Left ventricle myocardium superior (tissue), 1 donor: ENCODE measurements at regions not wholly inside any gene's neighbourhood (a gene's known extent, or its start where the extent isn't known, plus 50 kb on each side); places are given as distances from the start of the nearest gene placed in this dataset.
"Not testable (repeated sequence)": the region's sequence is repeated elsewhere in the genome, so short reads cannot be mapped to it uniquely, and the experiment has no call there.

Experiments
- ATAC-seq: fragments of 200-7000 bp; cut with Tn5 transposase; one replicate; pipeline ENCODE4 v1.9.1; 2020; ENCODE audit warnings: mild to moderate bottlenecking, moderate library complexity
- DNase-seq: peaks from one replicate; pipeline ENCODE4 v3.0.0-alpha.2; 2020
- intact Hi-C: fragments of 100-400 bp; cut with micrococcal nuclease; formaldehyde crosslinking; loops from one replicate; pipeline ENCODE4 v1.11.0; 2022
- donor health status: DM: no; HTN: yes; CAD: no; lungs with severe emphysema.

GRCh38 chr11:101745756-101746155 lies 161.9 kb upstream of the TRPC6 start:
- intact Hi-C loops, result no loop called here
- ATAC-seq, result no peak
- DNase-seq, result no peak

DNA sequence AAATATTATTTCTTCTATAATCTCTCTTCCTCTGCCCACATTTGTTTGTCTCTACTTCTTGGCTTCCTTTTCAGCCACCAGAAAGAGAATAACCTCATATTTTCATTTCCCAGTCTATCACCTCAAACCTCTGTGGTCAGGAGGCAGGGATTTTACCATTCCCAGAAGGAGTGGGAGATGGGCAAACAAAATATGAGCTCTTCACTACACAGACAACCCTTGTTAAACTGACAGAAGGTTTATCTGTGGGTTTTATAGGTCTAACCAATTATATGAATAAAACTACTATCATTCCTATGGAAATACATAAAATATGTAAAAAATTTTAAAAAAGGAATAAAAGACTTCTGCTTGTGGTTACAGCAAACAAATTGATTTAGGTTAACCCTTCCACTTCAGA lies 160.0 kb upstream of the TRPC6 start:
- intact Hi-C loops, result no loop called here
- ATAC-seq, result no peak

GRCh38 chr11:101741479-101742175 lies 157.8 kb upstream of the TRPC6 start:
- intact Hi-C loops, result no loop called here
- ATAC-seq (no peak), DNase-seq (no peak)

More for the DNA sequence above, 160.0 kb upstream of the TRPC6 start:
- no peak for DNase-seq

GRCh38 chr11:101741061-101741460 lies 157.3 kb upstream of the TRPC6 start:
- DNase-seq, result no peak
- ATAC-seq, result no peak
- intact Hi-C loops, result no loop called here

DNA sequence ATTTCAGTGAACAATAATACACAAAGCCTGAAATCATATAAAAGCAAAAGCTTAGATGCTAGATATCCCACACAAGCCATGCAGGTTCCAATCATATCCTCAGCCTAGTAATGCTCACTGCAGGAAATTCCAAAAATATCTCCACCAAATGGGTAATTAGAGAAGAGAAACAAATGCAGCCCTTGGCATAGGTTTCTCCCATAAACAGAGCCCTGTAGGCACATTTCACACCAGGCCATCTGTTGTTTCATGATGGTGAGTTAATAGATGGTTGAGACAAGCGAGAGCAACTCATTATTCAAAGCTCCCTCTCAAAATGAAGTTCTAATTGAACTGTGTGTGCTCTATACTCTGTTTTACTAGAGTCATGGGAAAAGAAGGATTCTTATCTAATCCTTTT lies 154.6 kb upstream of the TRPC6 start:
- DNase-seq (no peak), ATAC-seq (no peak)
- intact Hi-C loops, result no loop called here

DNA sequence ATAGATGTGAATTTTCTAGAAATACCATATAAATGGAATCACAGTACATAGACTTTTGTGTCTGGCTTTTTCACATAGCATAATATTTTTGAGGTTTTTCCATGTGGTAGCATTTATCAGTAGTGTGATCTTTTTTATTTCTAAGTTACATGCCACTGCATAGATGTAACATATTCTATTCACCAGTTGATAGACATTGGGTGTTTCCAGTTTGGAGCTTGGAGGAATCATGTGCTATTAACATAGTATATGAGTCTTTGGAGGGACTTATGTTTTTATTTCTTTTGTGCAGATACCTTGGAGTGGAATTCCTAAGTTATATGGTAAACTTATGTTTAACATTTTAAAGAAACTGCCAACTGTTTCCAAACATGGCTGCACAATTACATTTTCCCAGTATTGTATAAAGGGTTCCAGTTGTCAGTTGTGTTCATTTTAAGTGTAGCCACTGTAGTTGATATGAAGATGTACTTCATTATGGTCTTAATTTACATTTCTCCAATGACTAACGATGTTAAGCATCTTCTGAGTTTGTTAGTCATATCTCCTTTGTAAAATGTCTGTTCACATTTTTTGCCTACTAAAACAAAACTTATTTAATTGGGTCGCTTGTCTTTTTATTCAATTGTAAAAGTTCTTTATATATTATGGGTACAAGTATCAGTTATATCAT lies 145.7 kb upstream of the TRPC6 start:
- DNase-seq (no peak), ATAC-seq (no peak)
- intact Hi-C loops, result no loop called here

DNA sequence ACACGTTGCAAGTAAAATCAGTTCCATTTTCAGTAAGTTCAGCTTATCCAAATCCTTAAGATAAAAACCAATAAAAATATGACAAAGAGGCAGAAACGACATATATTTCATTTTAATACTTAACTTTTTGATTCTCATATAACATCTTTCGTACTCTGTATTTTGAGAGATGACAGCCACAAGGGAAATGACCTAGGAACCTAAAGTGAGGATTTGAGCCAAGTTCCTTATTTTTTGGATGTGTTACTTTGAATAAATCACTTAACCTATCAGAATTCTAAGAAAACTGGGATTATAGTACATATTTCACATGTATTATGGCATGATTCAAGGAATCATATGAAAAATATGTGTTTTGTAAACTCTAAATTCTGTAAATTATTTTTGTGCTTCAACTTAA lies 143.6 kb upstream of the TRPC6 start:
- no peak for ATAC-seq
- intact Hi-C loops, result no loop called here
- DNase-seq, result no peak

- no peak for DNase-seq
- intact Hi-C loops, result no loop called here
- ATAC-seq, result no peak
Observed at GRCh38 chr11:101726988-101727387, 143.2 kb upstream of the TRPC6 start.

GRCh38 chr11:101723371-101723770 lies 139.6 kb upstream of the TRPC6 start:
- DNase-seq, result no peak
- intact Hi-C loops, result no loop called here
- ATAC-seq, result no peak

GRCh38 chr11:101721270-101721669 lies 137.5 kb upstream of the TRPC6 start:
- DNase-seq (no peak), ATAC-seq (no peak)
- intact Hi-C loops, result no loop called here

- ATAC-seq (no peak), DNase-seq (no peak)
- intact Hi-C loops, result no loop called here
Observed at GRCh38 chr11:101718402-101718801, 134.6 kb upstream of the TRPC6 start.

DNA sequence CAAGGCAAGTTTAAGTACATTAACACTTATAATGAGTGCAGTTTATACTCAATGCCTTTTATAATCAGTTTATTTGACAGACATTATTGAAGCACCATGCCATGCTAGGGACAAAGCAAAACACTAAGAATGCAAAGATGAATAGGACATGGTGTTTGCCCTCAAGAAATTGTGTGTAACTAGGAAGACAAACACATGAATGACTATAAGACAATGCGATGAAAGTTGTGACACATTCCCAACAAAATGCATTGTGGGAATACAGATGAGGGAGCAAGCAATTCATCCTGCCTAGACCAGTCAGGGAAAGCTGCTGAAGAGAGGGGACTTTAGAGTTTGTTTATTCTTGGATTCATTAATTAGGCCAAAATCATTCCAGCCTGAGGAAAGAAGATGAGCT lies 133.8 kb upstream of the TRPC6 start:
- ATAC-seq (no peak), DNase-seq (no peak)
- intact Hi-C loops, result no loop called here

- intact Hi-C loops, result loop anchor here (2.0 kb wide), 1 partner anchor 28 kb away; no protein-coding TSS in a partner anchor
- DNase-seq (no peak), ATAC-seq (no peak)
Observed at GRCh38 chr11:101715281-101715680, 131.5 kb upstream of the TRPC6 start.

DNA sequence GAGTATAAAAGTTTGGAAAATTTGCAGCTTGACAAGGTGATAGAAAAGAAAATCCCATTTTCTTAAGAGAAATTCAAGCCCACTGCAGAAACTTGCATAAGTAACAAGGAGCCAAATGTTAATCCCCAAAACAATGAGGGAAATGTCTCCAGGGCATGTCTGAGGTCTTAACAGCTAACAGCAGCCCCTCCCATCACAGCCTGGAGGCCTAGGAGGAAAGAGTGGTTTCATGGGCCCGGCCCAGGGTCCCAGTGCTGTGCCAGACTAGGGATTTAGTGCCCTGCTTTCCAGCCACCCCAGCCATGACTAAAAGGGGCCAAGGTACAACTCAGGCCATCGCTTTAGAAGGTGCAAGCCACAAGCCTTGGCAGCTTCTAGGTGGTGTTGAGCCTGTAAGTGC lies 123.7 kb upstream of the TRPC6 start:
- intact Hi-C loops, result no loop called here
- DNase-seq (no peak), ATAC-seq (no peak)

DNA sequence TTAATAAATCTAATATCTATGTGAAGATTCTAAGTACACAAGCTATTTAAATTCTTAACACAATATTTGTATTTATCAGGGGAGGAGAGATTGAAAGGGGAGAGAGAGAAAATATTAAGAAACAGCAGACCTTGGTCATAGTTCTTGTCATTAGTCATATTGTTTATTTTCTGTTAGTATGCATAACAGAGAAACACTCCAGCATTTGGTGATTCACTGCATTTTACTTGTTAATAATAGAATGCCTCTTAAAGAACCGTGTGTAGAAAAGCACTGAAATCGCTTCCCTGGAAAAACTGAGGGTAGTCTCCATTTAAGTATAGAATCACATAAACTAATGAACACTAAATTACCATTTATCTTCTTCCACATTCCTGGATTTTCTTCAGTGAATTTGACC lies 122.7 kb upstream of the TRPC6 start:
- intact Hi-C loops, result no loop called here
- DNase-seq (no peak), ATAC-seq (no peak)

DNA sequence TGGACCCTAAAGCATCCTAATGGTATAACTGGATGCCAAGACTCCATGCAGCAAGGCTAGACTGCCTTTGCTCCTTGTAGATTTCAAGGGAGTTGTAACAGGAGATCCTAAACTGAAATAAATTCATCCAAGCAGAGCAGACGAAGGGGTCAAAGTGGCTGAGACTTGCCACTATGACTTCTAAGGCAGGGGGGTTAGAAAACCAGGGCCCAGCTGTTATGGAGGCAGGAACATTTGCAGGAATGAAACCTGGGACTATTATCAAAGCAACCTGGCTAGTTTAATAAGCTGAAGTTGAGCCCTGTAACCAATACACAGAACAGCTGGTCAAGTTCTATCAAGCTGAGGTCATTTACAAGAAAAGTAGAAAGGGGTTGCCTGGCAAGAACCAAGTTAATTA lies 122.2 kb upstream of the TRPC6 start:
- DNase-seq, result no peak
- no peak for ATAC-seq
- intact Hi-C loops, result no loop called here

- DNase-seq, ATAC-seq, intact Hi-C loops: not testable (repeated sequence)
Observed at GRCh38 chr11:101694869-101695268, 111.1 kb upstream of the TRPC6 start.

DNA sequence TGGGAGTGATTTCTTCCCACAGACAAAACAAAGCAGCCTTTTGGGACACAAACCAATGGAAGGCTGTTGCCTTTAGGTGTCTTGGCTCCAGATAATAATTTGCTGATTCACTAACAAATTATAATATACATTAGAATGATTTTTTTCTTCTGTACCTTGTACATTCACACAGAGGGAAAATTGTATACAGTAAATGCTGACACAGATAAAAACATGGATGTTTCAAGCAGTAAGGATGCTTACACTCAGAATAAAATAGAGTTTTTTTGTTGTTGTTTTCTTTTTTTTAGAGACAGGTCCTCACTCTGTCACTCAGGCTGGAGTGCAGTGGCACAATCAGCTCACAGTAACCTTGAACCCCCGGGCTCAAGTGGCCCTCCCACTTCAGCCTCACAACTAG lies 109.2 kb upstream of the TRPC6 start:
- ATAC-seq, result no peak
- no peak for DNase-seq
- intact Hi-C loops, result no loop called here

DNA sequence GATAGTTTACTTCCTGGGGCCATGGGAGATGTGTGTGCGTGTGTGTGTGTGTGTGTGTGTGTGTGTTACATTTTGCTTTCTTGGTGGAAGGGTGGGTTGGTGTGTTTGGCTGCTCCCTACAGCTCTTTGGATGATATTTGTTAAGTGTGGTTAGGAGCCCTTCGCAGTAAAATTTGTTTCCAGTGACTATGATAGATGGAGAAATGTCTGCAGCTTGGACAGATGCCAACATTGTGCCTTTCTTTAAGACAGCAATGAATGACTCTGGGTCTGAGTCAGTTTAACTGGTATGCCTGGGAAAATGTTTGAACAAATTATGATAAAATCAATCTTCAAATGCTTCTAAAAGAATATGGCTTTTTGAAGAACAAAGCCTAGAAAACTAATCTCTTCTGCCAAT lies 102.7 kb upstream of the TRPC6 start:
- intact Hi-C loops, result loop anchor here (2.0 kb wide), 1 partner anchor 28 kb away; no protein-coding TSS in a partner anchor
- ATAC-seq, result no peak
- DNase-seq, result no peak

- intact Hi-C loops, result no loop called here
- DNase-seq (no peak), ATAC-seq (no peak)
Observed at GRCh38 chr11:101668236-101668635, 84.4 kb upstream of the TRPC6 start.

DNA sequence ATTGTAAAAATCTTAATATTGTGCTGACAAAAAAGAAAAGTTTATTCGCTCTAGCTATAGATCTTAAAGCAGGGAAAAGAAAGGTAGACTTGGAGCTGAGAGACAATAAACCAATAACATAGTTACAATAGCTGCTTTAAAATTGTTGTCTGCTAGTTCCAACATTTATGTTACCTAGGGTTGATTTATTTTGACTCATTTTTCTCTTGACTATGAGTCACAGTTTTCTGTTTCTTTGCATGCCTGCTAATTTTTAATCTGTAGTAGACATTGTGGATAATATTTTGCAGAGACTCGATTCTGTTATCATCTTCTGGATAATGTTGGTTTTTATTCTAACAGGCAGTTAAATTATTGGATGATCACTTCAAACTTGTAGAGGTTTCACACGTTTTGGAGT lies 83.1 kb upstream of the TRPC6 start:
- no peak for ATAC-seq
- intact Hi-C loops, result no loop called here
- no peak for DNase-seq
